Common myeloid progenitor, CD34-positive (primary cell): ENCODE measurements at regions not wholly inside any gene's neighbourhood (a gene's known extent, or its start where the extent isn't known, plus 50 kb on each side); places are given as distances from the start of the nearest gene placed in this dataset.

Experiments
- CTCF ChIA-PET: fragments of 350-600 bp; sonication (Branson Sonifier 250); formaldehyde crosslinking; loops from one replicate; lab custom pipeline; 2021; ENCODE audit warnings: antibody characterized with exemption; lab: Charles Lee
- POLR2A ChIA-PET: fragments of 350-600 bp; sonication (Branson Sonifier 250); formaldehyde crosslinking; loops from one replicate; lab custom pipeline; 2021; ENCODE audit warnings: antibody characterized with exemption; lab: Charles Lee
- DNase-seq, 3 donors: peaks; one replicate each; pipeline versions ENCODE4 v3.0.0 to v3.0.0-alpha.2; 2013
- H3K27ac ChIP-seq, 2 experiments: 1 replicate in 1 of 2; 2 replicates in 1 of 2; pipeline ENCODE4 v1.7.0; 2013; ENCODE audit warnings: inconsistent platforms in 2 of 2, low read length in 2 of 2, mild to moderate bottlenecking in 2 of 2, low read depth in 1 of 2, moderate library complexity in 1 of 2; ENCODE audit not compliant: severe bottlenecking in 2 of 2, insufficient read depth in 1 of 2, poor library complexity in 1 of 2
- H3K27me3 ChIP-seq, 5 experiments: replicated peaks in 2 of 5; 1 replicate in 3 of 5; 2 replicates in 2 of 5; pipeline versions ENCODE4 v1.6.1 to v1.7.0; 2013; ENCODE audit warnings: low read length in 4 of 5, mild to moderate bottlenecking in 2 of 5, moderate library complexity in 2 of 5, inconsistent platforms in 1 of 5; ENCODE audit not compliant: insufficient read depth in 5 of 5, control insufficient read depth in 4 of 5
- H3K36me3 ChIP-seq, 4 experiments: 1 replicate in 2 of 4; 2 replicates in 2 of 4; pipeline versions ENCODE4 v1.6.1 to v1.7.0; 2013; ENCODE audit warnings: low read length in 3 of 4, control low read depth in 1 of 4, mild to moderate bottlenecking in 1 of 4; ENCODE audit not compliant: control insufficient read depth in 4 of 4, insufficient read depth in 4 of 4
- H3K4me1 ChIP-seq, 4 experiments: 1 replicate in 3 of 4; 2 replicates in 1 of 4; pipeline versions ENCODE4 v1.6.1 to v1.7.1; 2013; ENCODE audit warnings: low read length in 3 of 4, mild to moderate bottlenecking in 3 of 4, control low read depth in 1 of 4, inconsistent platforms in 1 of 4, moderate library complexity in 1 of 4; ENCODE audit not compliant: control insufficient read depth in 4 of 4, insufficient read depth in 4 of 4; ENCODE audit errors: control extremely low read depth in 1 of 4
- H3K4me3 ChIP-seq, 7 experiments: 1 replicate in 4 of 7; 2 replicates in 3 of 7; pipeline versions ENCODE4 v1.5.1 to v1.7.0; 2013; ENCODE audit warnings: mild to moderate bottlenecking in 7 of 7, low read length in 6 of 7, moderate library complexity in 6 of 7, inconsistent platforms in 2 of 7, low read depth in 2 of 7, control low read depth in 1 of 7; ENCODE audit not compliant: insufficient read depth in 4 of 7, control insufficient read depth in 1 of 7; ENCODE audit errors: extremely low read depth in 1 of 7
- H3K9me3 ChIP-seq, 5 experiments: 1 replicate in 4 of 5; 2 replicates in 1 of 5; pipeline versions ENCODE4 v1.6.1 to v1.7.1; 2013; ENCODE audit warnings: low read length in 4 of 5, mild to moderate bottlenecking in 2 of 5, inconsistent platforms in 1 of 5, low read depth in 1 of 5, moderate library complexity in 1 of 5; ENCODE audit not compliant: control insufficient read depth in 4 of 5, insufficient read depth in 2 of 5; ENCODE audit errors: control extremely low read depth in 1 of 5
- WGBS: methylation state at CpG from one replicate; pipeline ENCODE4 v1.1.5; 2013; ENCODE audit not compliant: insufficient coverage; 5-methylcytosine and 5-hydroxymethylcytosine counted together

DNA sequence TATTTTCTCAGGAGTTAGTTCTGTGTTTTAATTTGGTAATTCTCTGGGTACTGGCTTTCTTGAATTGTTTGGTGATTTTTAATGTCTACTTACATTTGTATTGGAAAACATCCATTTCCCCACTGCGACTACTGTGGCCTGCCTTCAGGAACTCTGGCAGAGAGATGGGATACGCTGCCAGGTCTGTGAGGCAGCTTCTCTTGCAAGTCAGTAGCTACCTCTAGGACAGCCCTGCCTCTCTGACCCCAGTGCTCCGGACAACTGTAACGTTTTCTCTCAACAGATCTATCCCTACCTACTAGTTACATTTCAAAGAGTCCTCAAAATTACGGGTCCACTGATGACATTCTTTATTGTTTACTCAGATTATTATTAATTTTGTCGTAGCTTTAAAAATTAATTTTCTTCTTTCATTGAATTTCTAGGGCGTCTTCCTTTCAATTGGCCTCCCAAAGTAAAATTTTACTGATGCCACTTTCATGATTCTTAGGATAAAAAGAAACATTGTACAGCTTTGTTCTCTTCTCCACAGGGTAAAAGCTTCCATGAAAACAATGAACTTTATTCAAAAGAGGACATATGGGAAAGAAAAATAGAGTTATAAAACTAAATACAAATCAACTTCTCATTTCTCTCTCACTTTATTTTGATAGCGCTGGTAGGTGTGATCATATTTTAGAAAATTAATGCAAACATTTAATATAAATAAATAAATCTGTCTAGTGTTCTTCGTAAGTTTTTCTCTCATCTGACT lies 123.2 kb upstream of the GOLGA8J start:
- ChIA-PET POLR2A (no interaction called here), CTCF (no interaction called here)

DNA sequence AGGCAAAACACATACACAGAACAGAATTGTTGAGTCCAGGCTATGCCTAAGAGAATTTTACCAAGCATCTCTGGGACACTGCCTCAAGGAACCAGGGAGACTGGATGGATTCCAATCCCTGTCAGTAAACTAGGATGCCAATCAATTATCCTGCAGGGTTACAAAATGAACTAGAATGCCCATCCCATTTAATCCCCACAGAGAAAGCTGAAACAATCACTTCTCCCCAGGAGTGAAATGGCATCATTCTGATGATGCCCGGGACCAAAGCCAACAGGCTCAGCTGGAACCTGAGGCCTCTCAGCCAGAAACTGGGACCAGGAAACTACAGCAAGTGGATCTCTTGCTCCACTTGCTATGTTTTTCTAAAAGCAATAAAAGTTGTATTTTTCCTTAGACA lies 130.0 kb upstream of the TJP1 start:
- CTCF ChIA-PET = interaction anchor here (0.7 kb wide), 1 partner anchor 38 kb away, joined by 3 read pairs; no protein-coding TSS in a partner anchor
- no peaks in the 10 kb centered on the region for H3K9me3 ChIP-seq
- POLR2A ChIA-PET = no interaction called here
- 100% methylated on average over 1 of the region's 1 CpG for WGBS
- H3K27ac ChIP-seq = no peak overlapping the region
- H3K4me1 ChIP-seq = no peaks in the 10 kb centered on the region
- H3K36me3 ChIP-seq = no peaks in the 10 kb centered on the region
- H3K27me3 ChIP-seq = peaks cover 0 to 17% (median 8%) of the 10 kb centered on the region in 5 experiments
- DNase-seq = no peak
- H3K4me3 ChIP-seq = no peak overlapping the region

More for the DNA sequence above, 123.2 kb upstream of the GOLGA8J start:
- 100% methylated on average over 3 of the region's 9 CpGs for WGBS
- Histone ChIP-seq H3K27me3 (peaks cover 0 to 52% (median 12%) of the 10 kb centered on the region in 5 experiments), H3K4me3 (no peak overlapping the region), H3K36me3 (no peaks in the 10 kb centered on the region), H3K27ac (no peak overlapping the region), H3K4me1 (no peaks in the 10 kb centered on the region), H3K9me3 (no peaks in the 10 kb centered on the region)
- no peak for DNase-seq

DNA sequence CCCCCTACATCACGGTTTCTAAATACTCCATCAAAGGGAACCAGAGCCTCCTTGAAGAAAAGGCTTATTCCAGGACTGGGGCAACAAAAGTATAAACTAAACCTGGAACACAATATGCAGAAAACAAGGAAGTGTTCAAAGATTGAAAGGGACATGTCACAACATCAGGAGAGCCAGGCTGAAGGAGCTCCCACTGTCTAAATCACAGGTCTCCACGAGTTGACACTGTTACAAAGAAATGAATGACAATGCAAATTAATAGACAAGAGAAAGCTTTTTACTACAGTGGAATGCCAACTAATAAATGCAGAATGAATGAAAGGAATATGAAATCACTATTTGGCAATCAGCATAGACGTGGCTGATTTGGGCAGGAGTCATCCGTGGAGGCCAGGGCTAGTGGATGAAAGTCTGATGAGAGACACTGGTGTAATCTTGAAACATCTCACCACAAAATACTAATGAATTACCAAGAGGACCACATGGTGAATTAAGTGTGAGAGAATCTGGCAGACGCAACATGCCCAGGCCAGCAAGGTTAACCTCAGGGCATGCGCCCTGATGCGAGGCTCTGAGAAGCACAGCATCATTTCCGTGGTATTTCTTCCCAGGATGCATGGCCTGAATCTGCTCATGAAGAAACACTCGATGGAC lies 123.8 kb upstream of the TJP1 start:
- Histone ChIP-seq H3K9me3 (no peaks in the 10 kb centered on the region), H3K27me3 (peaks cover 0 to 4% (median 0%) of the 10 kb centered on the region in 5 experiments), H3K4me3 (no peak overlapping the region), H3K36me3 (no peaks in the 10 kb centered on the region), H3K27ac (no peak overlapping the region), H3K4me1 (no peaks in the 10 kb centered on the region)
- ChIA-PET CTCF (no interaction called here), POLR2A (no interaction called here)
- WGBS = 93% methylated on average over 5 of the region's 9 CpGs
- no peak for DNase-seq

DNA sequence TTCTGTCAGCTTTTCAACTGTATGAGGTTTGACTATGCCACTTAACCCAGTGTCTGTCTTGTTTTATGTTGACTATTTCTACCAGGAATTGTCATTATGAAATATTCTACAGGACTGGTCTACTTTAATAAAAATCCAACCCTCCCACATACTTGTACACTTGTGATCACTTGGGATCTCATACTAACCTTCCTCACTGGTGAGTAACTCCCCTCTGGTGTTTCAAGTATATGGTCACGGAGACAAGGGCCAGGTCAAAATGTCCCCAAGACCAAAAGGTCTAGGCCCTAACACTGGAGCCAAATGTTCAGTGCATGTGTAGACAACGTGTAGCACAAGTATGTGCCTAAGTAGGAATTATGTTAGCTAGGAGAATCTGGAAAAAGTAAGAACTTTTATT lies 122.7 kb upstream of the TJP1 start:
- H3K9me3 ChIP-seq = no peaks in the 10 kb centered on the region
- H3K36me3 ChIP-seq = no peaks in the 10 kb centered on the region
- peaks cover 0 to 4% (median 0%) of the 10 kb centered on the region in 5 experiments for H3K27me3 ChIP-seq
- ChIA-PET POLR2A (no interaction called here), CTCF (no interaction called here)
- no peak for DNase-seq
- H3K27ac ChIP-seq = no peak overlapping the region
- 100% methylated on average over 1 of the region's 2 CpGs for WGBS
- H3K4me3 ChIP-seq = no peak overlapping the region
- no peaks in the 10 kb centered on the region for H3K4me1 ChIP-seq

DNA sequence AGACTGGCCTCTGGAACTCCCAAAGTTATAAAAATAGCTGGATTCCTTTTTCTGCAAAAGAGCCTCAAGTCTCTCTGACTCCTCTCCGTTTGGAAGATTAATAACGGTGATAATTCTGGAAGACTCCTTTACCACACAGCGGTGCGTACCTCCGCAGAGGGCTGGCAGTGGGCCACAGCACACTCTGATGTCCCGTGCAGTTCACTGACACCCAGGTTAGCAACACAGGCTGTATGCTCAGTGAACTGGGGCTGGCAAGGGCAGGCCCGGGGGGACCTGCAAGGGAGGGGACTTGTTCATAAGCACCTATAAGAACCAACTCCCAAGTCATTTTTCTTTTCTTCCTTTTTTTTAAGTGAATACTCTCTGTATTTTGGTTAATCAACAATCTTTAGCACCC lies 120.3 kb upstream of the TJP1 start:
- H3K27ac ChIP-seq = no peak overlapping the region
- ChIA-PET CTCF (no interaction called here), POLR2A (no interaction called here)
- H3K36me3 ChIP-seq = no peaks in the 10 kb centered on the region
- H3K4me3 ChIP-seq = no peak overlapping the region
- no peaks in the 10 kb centered on the region for H3K4me1 ChIP-seq
- H3K27me3 ChIP-seq = peaks cover 0 to 8% (median 1%) of the 10 kb centered on the region in 5 experiments
- WGBS = 98% methylated on average over 7 of the region's 7 CpGs
- no peaks in the 10 kb centered on the region for H3K9me3 ChIP-seq
- no peak for DNase-seq

DNA sequence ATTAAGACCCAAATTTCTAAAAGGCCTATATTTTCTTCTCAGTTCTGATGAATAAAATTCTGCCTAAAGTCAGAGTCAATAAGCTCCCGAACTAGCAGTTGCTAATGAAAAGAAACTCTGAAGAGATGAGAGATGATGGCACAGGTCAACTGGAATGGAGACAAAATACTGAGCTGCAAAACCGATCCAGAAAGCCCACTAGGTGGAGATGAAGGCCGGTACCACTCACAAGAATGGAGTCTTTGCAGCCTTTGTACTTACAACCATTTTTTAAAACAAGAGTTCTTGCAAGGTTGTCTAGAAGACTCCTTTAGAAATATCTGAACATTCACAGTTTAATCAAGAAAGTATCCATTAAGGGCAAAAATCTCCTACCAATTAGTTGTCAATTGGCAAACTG lies 119.9 kb upstream of the TJP1 start:
- 71% methylated on average over 2 of the region's 3 CpGs for WGBS
- ChIA-PET POLR2A (no interaction called here), CTCF (no interaction called here)
- no peak overlapping the region for H3K4me3 ChIP-seq
- no peaks in the 10 kb centered on the region for H3K36me3 ChIP-seq
- H3K9me3 ChIP-seq = no peaks in the 10 kb centered on the region
- peaks cover 0 to 10% (median 4%) of the 10 kb centered on the region in 5 experiments for H3K27me3 ChIP-seq
- H3K4me1 ChIP-seq = no peaks in the 10 kb centered on the region
- peak in 2 of 3 donors; percentile 2 for DNase-seq
- no peak overlapping the region for H3K27ac ChIP-seq

DNA sequence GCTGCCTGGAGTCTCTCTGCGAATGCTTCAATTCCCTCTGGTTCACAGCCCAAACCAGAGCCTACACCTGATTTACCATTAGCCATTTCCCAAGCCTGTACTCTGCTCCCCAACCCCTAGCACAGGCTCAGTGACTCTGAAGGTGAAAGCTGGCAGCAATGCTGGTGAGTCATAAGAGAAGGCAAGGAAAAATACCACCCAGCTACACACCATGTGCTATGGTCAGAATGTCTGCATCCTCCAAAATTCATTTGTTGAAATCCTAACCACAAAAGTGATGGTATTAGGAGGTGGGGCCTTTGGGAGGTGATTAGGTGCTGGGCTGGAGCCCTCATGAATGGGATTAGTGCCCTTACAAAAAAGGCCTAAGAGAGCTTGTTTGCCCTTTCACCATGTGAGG lies 117.1 kb upstream of the TJP1 start:
- Histone ChIP-seq H3K9me3 (no peaks in the 10 kb centered on the region), H3K4me3 (no peak overlapping the region), H3K27me3 (peaks cover 3 to 22% (median 6%) of the 10 kb centered on the region in 5 experiments), H3K27ac (no peak overlapping the region), H3K36me3 (no peaks in the 10 kb centered on the region), H3K4me1 (no peaks in the 10 kb centered on the region)
- 56% methylated on average over 1 of the region's 1 CpG for WGBS
- ChIA-PET CTCF (no interaction called here), POLR2A (no interaction called here)
- DNase-seq = no peak
